NCI-H1417 treated with DMSO at 0.1 percent for 48 hours (cell line): ENCODE measurements at regions not wholly inside any gene's neighbourhood (a gene's known extent, or its start where the extent isn't known, plus 50 kb on each side); places are given as distances from the start of the nearest gene placed in this dataset.
"Not testable (repeated sequence)": the region's sequence is repeated elsewhere in the genome, so short reads cannot be mapped to it uniquely, and the experiment has no call there.

Source experiments
- DNase-seq: peaks from one replicate; lab custom pipeline; 2025; lab: John Stamatoyannopoulos, UW

GRCh38 chr5:152608458-152608857, 203.4 kb upstream of the NMUR2 start:
- DNase-seq: no peak

GRCh38 chr5:152619756-152620155, 214.7 kb upstream of the NMUR2 start:
- DNase-seq: no peak

GRCh38 chr5:152622628-152623027, 217.5 kb upstream of the NMUR2 start:
- no peak for DNase-seq

GRCh38 chr5:152623951-152624350, 218.9 kb upstream of the NMUR2 start:
- DNase-seq: no peak

- DNase-seq: no peak
These were observed 220.6 kb upstream of the NMUR2 start for GRCh38 chr5:152625696-152626095.

- DNase-seq: no peak
These were observed 226.1 kb upstream of the NMUR2 start for GRCh38 chr5:152631221-152631620.

GRCh38 chr5:152632360-152632759, 227.3 kb upstream of the NMUR2 start:
- DNase-seq: no peak

- no peak for DNase-seq
These were observed 229.5 kb upstream of the NMUR2 start for GRCh38 chr5:152634586-152634985.

- DNase-seq: no peak
These were observed 234.0 kb upstream of the NMUR2 start for GRCh38 chr5:152638996-152639552.

- DNase-seq: no peak
These were observed 237.1 kb upstream of the NMUR2 start for GRCh38 chr5:152641970-152642805.

GRCh38 chr5:152642880-152643279, 237.8 kb upstream of the NMUR2 start:
- DNase-seq: no peak

GRCh38 chr5:152644029-152644728, 239.1 kb upstream of the NMUR2 start:
- DNase-seq: no peak

- no peak for DNase-seq
These were observed 244.5 kb upstream of the NMUR2 start for GRCh38 chr5:152649609-152650008.

GRCh38 chr5:152650413-152650812, 245.3 kb upstream of the NMUR2 start:
- DNase-seq: no peak

- not testable (repeated sequence) for DNase-seq
These were observed 254.4 kb upstream of the NMUR2 start for GRCh38 chr5:152659470-152659869.

- no peak for DNase-seq
These were observed 268.5 kb upstream of the NMUR2 start for GRCh38 chr5:152673601-152674000.

- no peak for DNase-seq
These were observed 269.3 kb upstream of the NMUR2 start for GRCh38 chr5:152674403-152674802.

- peak; percentile 6 for DNase-seq
These were observed 271.1 kb upstream of the NMUR2 start for GRCh38 chr5:152676196-152676595.

- no peak for DNase-seq
These were observed 278.1 kb upstream of the NMUR2 start for GRCh38 chr5:152683205-152683604.

GRCh38 chr5:152686931-152687330, 281.9 kb upstream of the NMUR2 start:
- no peak for DNase-seq

GRCh38 chr5:152688561-152689249, 283.6 kb upstream of the NMUR2 start:
- DNase-seq: no peak

- no peak for DNase-seq
These were observed 284.2 kb upstream of the NMUR2 start for GRCh38 chr5:152689250-152689711.
